ENCODE measurements at regions not wholly inside any gene's neighbourhood (a gene's known extent, or its start where the extent isn't known, plus 50 kb on each side); places are given as distances from the start of the nearest gene placed in this dataset.

DNA sequence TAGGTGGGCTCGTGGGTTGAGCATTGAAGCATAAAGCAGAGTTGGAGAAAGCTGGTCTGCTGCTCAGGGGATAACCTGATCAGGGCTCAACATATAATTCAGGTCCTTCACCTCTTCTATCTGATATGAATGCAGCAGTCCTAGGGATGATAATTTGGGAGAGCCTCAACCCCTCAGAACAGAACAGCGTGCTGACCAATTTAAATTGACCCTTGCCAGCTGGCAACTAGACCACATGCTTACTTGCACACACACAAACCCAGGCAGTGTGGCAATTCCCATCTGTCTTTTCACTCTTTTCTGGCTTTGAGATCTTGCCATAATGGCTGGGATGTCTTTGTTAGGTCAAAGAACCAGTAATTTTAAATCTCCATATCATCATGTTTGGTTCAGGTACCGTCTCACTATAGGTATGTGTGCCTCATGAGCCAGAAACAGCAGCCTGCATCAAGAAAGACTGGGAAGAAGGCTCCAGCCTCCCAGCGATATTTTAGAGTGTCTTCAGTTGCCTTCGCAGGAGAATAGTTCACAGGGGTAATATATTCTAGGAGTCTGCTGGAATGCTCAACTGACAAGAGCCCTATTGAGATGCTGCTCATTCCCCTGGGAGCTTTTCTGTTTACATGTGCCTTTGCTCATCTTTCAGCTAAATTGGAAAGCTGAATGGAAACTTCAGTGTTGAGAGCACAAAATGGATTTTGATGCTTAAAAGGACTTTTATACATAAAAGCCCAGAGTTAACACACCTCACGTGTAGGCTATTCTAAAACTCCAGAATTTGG is 497.6 kb downstream of the RASEF start:
- no peak for TF ChIP-seq NFYB (IDR thresholded peaks at IDR 0.05; ENCODE audit: extremely low read depth, insufficient read length)
- ATAC-seq: no peak
- WGBS (ENCODE audit: insufficient coverage, low coverage, missing lambda C conversion rate): 0% methylated on average over 6 of the region's 6 CpGs

DNA sequence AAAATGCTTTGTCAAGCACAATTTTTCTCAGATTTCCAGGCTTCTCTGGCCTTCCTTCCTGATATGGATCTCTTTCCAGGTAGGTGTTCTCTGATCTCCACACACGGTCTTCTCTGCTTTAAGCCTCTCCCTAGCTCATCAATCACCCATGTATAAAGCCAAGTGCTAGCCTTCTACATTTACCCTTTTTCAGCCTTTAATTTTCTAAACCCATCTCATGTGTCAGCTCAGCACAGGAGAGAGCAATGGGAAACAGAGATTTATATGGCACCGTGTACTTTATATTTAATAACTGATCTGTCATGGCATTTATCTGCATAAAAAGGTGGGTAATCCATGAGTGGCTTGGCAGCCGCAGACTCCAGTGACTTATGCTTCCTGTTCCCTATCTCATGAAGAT is 495.0 kb downstream of the RASEF start:
- no peak for DNase-seq (ENCODE audit: extremely low read depth in 1 of 4, low spot score in 3 of 4)
- POLR2A ChIA-PET: no interaction called here
- no peak for ATAC-seq
- Histone ChIP-seq H3K9ac (ENCODE audit: insufficient read depth in 1 of 2, low read depth in 2 of 2, low read length in 2 of 2) (no peak overlapping the region), H3K4me3 (no peak overlapping the region), H3K4me1 (replicated peaks in 1 of 2; ENCODE audit: control insufficient read depth in 2 of 2, insufficient read depth in 2 of 2, low read length in 2 of 2) (no peaks in the 10 kb centered on the region), H3K9me1 (ENCODE audit: control insufficient read depth, insufficient read depth, low read length) (no peaks in the 10 kb centered on the region), H3K79me2 (ENCODE audit: control insufficient read depth, insufficient read depth, low read length) (no peaks in the 10 kb centered on the region), H3K9me3 (replicated peaks; ENCODE audit: control insufficient read depth, insufficient read depth, low read depth, low read length) (no peaks in the 10 kb centered on the region), H2AFZ (ENCODE audit: low read depth, low read length) (no peak overlapping the region), H3K27me3 (ENCODE audit: control insufficient read depth in 2 of 2, insufficient read depth in 2 of 2, low read length in 2 of 2) (no peaks in the 10 kb centered on the region), H4K20me1 (replicated peaks; ENCODE audit: control insufficient read depth, insufficient read depth, low read length) (no peaks in the 10 kb centered on the region), H3K36me3 (ENCODE audit: control insufficient read depth, insufficient read depth, low read length) (no peaks in the 10 kb centered on the region), H3K27ac (ENCODE audit: extremely low read depth, low read depth, low read length) (no peak overlapping the region), H3K4me2 (ENCODE audit: insufficient read depth, low read length) (no peak overlapping the region)
- in situ Hi-C loops (cut with MboI): no loop called here
- 3% methylated on average over 3 of the region's 3 CpGs for WGBS (ENCODE audit: insufficient coverage, low coverage, missing lambda C conversion rate)
- CTCF ChIA-PET (ENCODE audit: low intra/inter-chr PET ratio): no interaction called here
- no peak for FAIRE-seq
- no TSS peak for BruUV-seq (replicated peaks)
- TF ChIP-seq ZFP36 (IDR thresholded peaks at IDR 0.05; ENCODE audit: low read depth, low read length, partially characterized antibody) (no peak), XRCC3 (IDR thresholded peaks at IDR 0.05) (no peak), HDAC3 (IDR thresholded peaks at IDR 0.05; ENCODE audit: borderline replicate concordance, partially characterized antibody) (no peak), PHF8 (IDR thresholded peaks at IDR 0.05; ENCODE audit: borderline replicate concordance, low read length) (no peak), ZNF584 (CRISPR knock-in tag; IDR thresholded peaks at IDR 0.05; ENCODE audit: low read depth) (no peak)
- intact Hi-C loops (cut with micrococcal nuclease): no loop called here

More for the DNA sequence above, 497.6 kb downstream of the RASEF start:
- intact Hi-C loops (cut with micrococcal nuclease) (no loop called here), in situ Hi-C loops (cut with MboI) (no loop called here)
- no peak overlapping the region for H3K4me2 ChIP-seq (ENCODE audit: insufficient read depth, low read length)
- FAIRE-seq (no peak), DNase-seq (ENCODE audit: extremely low read depth in 1 of 4, low spot score in 3 of 4) (no peak)
- no peak overlapping the region for H3K27ac ChIP-seq (ENCODE audit: extremely low read depth, low read depth, low read length)
- no peaks in the 10 kb centered on the region for H3K9me1 ChIP-seq (ENCODE audit: control insufficient read depth, insufficient read depth, low read length)
- no peak overlapping the region for H2AFZ ChIP-seq (ENCODE audit: low read depth, low read length)
- H3K4me3 ChIP-seq: no peak overlapping the region
- no peaks in the 10 kb centered on the region for H3K27me3 ChIP-seq (ENCODE audit: control insufficient read depth in 2 of 2, insufficient read depth in 2 of 2, low read length in 2 of 2)
- no peaks in the 10 kb centered on the region for H3K36me3 ChIP-seq (ENCODE audit: control insufficient read depth, insufficient read depth, low read length)
- no peaks in the 10 kb centered on the region for H3K9me3 ChIP-seq (replicated peaks; ENCODE audit: control insufficient read depth, insufficient read depth, low read depth, low read length)
- no peaks in the 10 kb centered on the region for H3K4me1 ChIP-seq (replicated peaks in 1 of 2; ENCODE audit: control insufficient read depth in 2 of 2, insufficient read depth in 2 of 2, low read length in 2 of 2)
- CTCF ChIA-PET (ENCODE audit: low intra/inter-chr PET ratio): no interaction called here
- H3K79me2 ChIP-seq (ENCODE audit: control insufficient read depth, insufficient read depth, low read length): no peaks in the 10 kb centered on the region
- H3K9ac ChIP-seq (ENCODE audit: insufficient read depth in 1 of 2, low read depth in 2 of 2, low read length in 2 of 2): no peak overlapping the region
- no TSS peak for BruUV-seq (replicated peaks)
- POLR2A ChIA-PET: interaction anchor here (0.6 kb wide), 1 partner anchor 70 kb away, joined by 3 read pairs; no protein-coding TSS in a partner anchor
- no peaks in the 10 kb centered on the region for H4K20me1 ChIP-seq (replicated peaks; ENCODE audit: control insufficient read depth, insufficient read depth, low read length)

Measured in K562 (cell line).